Esophagus squamous epithelium (tissue), 4 donors: ENCODE measurements at regions not wholly inside any gene's neighbourhood (a gene's known extent, or its start where the extent isn't known, plus 50 kb on each side); places are given as distances from the start of the nearest gene placed in this dataset.

Experiments
- POLR2A ChIP-seq, 4 donors: fragments of 450-650 bp; IDR thresholded peaks; one replicate each; pipeline ENCODE4 v1.6.1; 2017; ENCODE audit warnings: antibody characterized with exemption in 4 of 4, mild to moderate bottlenecking in 4 of 4, moderate library complexity in 3 of 4
- TF ChIP-seq, protein P1 (sequence below), 6 experiments: fragments of 450-650 bp in 4 of 6; fragments of 200-600 bp in 2 of 6; sonication (generic) in 2 of 6; IDR thresholded peaks; one replicate each; pipeline ENCODE4 v1.5.1; 2016 to 2019; ENCODE audit warnings: antibody characterized with exemption in 6 of 6, mild to moderate bottlenecking in 4 of 6, moderate library complexity in 4 of 6

- TF ChIP-seq, protein P1, sequence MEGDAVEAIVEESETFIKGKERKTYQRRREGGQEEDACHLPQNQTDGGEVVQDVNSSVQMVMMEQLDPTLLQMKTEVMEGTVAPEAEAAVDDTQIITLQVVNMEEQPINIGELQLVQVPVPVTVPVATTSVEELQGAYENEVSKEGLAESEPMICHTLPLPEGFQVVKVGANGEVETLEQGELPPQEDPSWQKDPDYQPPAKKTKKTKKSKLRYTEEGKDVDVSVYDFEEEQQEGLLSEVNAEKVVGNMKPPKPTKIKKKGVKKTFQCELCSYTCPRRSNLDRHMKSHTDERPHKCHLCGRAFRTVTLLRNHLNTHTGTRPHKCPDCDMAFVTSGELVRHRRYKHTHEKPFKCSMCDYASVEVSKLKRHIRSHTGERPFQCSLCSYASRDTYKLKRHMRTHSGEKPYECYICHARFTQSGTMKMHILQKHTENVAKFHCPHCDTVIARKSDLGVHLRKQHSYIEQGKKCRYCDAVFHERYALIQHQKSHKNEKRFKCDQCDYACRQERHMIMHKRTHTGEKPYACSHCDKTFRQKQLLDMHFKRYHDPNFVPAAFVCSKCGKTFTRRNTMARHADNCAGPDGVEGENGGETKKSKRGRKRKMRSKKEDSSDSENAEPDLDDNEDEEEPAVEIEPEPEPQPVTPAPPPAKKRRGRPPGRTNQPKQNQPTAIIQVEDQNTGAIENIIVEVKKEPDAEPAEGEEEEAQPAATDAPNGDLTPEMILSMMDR (IDR thresholded peaks at IDR 0.05): no peak
- TF ChIP-seq POLR2A (IDR thresholded peaks at IDR 0.05): no peak
Measured at GRCh38 chr5:8317335-8317734, 448.4 kb downstream of the MTRR start.
